Omental fat pad (tissue), 3 donors: ENCODE measurements at regions not wholly inside any gene's neighbourhood (a gene's known extent, or its start where the extent isn't known, plus 50 kb on each side); places are given as distances from the start of the nearest gene placed in this dataset.
"Not testable (repeated sequence)": the region's sequence is repeated elsewhere in the genome, so short reads cannot be mapped to it uniquely, and the experiment has no call there.

ENCODE experiments used
- ATAC-seq: fragments of 150-250 bp; one replicate; pipeline ENCODE4 v1.9.1; 2016; ENCODE audit warnings: mild to moderate bottlenecking, moderate library complexity; ENCODE audit not compliant: low FRiP score
- DNase-seq: peaks from one replicate; pipeline ENCODE4 v3.0.0-alpha.2; 2019; ENCODE audit warnings: low spot score
- TF ChIP-seq, protein P1 (sequence below), 3 donors: fragments of 450-650 bp; IDR thresholded peaks; one replicate each; pipeline ENCODE4 v1.5.1; 2016 to 2017; ENCODE audit warnings: antibody characterized with exemption in 3 of 3, mild to moderate bottlenecking in 3 of 3, moderate library complexity in 2 of 3

DNA sequence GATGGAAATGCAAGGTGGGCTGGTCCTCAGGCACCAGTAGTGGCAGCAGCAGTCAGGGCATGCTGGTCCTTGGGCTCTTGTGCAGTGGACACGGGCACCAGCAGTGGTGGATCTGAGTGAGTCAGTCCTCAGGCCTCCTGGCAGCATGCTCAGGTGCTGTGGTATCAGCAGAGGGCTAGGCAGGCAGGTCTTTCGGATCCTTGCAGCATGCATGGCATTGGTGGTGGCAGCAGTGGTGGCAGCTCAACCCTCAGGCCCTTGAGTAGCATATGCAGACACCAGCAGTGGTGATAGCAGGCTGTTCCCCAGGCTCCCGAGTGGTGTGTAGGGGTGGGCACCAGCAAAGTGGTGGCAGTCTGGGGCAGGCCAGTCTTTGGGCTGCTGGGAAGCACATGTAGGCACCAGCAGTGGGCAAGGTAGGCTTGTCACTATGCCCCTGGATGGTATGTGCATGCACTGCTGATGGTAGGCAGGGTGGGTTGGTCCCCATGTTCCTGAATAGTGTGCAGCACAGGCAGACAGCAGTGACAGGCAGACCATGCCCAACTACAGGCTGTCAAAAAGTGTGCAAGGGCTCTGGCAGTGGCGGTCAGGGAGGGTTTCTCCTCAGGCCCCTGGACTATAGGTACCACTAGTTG is 606.0 kb downstream of the ADCYAP1 start:
- DNase-seq, result no peak

DNA sequence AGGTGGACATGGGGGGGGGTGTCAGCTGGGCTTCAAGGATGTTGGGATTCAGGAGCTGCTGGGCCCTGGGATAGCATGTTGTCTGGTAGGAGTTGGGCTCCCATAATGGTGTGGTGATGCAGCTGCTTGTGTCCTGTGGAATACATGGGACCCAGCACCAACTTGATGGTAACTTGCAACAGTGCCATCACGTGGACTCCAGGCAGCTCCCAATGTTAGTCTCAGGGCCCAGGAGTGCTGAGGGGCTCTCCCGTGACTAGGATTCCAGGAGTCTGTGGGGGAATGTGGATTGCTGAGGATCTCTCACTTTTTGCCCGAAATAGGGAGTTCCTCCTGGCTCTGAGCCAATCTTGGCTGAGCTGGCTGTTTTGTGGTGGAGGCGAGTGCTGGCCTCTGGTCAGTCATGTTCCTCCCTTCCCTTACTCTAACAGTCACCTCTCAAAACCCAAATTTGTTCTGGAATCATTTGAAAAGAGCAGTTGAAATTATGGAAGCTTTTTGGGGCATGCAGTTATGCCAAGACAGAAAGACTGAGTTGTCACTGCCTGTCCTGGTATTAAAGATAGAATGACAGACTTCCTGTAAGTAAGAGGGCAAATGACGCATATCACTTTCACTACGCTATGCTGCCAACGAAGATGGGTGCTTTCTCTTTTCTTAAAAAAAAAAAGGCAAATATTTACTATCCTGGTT is 607.1 kb downstream of the ADCYAP1 start:
- ATAC-seq (peak; percentile 62), DNase-seq (no peak)
- TF ChIP-seq, protein P1, sequence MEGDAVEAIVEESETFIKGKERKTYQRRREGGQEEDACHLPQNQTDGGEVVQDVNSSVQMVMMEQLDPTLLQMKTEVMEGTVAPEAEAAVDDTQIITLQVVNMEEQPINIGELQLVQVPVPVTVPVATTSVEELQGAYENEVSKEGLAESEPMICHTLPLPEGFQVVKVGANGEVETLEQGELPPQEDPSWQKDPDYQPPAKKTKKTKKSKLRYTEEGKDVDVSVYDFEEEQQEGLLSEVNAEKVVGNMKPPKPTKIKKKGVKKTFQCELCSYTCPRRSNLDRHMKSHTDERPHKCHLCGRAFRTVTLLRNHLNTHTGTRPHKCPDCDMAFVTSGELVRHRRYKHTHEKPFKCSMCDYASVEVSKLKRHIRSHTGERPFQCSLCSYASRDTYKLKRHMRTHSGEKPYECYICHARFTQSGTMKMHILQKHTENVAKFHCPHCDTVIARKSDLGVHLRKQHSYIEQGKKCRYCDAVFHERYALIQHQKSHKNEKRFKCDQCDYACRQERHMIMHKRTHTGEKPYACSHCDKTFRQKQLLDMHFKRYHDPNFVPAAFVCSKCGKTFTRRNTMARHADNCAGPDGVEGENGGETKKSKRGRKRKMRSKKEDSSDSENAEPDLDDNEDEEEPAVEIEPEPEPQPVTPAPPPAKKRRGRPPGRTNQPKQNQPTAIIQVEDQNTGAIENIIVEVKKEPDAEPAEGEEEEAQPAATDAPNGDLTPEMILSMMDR (IDR thresholded peaks at IDR 0.05), result no peak

More for the DNA sequence above, 606.0 kb downstream of the ADCYAP1 start:
- TF ChIP-seq, protein P1 (IDR thresholded peaks at IDR 0.05), result no peak
- ATAC-seq, result no peak

DNA sequence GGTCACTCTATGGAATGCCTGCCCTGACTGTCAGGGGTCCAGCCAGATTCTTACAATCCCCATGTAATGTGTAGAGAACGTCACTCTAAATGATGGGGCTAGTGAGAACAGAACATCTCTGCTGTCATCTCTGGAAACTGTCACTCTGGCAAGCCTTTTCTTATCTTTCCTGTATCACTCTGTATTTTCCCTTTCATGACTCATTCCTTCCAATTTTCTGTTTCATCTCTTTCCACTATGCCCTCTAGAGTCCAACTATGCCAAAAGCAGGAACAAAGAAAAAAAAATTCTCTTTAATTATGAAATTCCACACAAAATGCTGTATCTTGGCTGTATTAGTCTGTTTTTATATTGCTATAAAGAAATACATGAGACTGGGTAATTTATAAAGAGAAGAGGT is 608.8 kb downstream of the ADCYAP1 start:
- ATAC-seq (no peak), DNase-seq (no peak)
- TF ChIP-seq, protein P1 (IDR thresholded peaks at IDR 0.05), result no peak

DNA sequence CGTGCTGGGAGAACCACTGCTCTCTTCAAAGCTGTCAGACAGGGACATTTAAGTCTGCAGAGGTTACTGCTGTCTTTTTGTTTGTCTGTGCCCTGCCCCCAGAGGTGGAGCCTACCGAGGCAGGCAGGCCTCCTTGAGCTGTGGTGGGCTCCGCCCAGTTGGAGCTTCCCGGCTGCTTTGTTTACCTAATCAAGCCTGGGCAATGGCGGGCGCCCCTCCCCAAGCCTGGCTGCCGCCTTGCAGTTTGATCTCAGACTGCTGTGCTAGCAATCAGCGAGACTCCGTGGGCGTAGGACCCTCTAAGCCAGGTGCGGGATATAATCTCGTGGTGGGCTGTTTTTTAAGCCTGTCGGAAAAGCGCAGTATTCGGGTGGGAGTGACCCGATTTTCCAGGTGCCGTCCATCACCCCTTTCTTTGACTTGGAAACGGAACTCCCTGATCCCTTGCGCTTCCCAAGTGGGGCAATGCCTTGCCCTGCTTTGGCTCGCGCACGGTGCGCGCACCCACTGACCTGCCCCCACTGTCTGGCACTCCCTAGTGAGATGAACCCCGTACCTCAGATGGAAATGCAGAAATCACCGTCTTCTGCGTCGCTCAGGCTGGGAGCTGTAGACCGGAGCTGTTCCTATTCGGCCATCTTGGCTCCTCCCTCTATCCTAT is 617.0 kb downstream of the ADCYAP1 start:
- ATAC-seq, result not testable (repeated sequence)

DNA sequence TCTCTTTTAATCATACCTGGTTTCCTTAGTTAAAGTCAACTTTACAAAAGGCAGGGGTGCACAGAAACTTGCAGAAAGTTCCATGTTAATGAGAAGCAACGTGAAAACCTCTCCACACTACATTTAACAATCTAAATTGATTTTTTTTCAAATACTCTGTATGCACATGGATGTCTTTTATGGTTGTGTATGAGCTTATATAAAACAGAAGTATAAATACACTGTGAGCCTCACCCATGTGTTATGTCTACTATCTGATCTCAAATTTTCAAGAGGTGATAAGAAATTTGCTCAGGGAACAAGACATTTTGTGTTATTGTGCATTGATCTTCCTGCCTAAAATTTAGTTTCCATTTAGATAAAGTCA is 617.6 kb downstream of the ADCYAP1 start:
- no peak for DNase-seq

More for the DNA sequence above, 617.0 kb downstream of the ADCYAP1 start:
- DNase-seq, result not testable (repeated sequence)

DNA sequence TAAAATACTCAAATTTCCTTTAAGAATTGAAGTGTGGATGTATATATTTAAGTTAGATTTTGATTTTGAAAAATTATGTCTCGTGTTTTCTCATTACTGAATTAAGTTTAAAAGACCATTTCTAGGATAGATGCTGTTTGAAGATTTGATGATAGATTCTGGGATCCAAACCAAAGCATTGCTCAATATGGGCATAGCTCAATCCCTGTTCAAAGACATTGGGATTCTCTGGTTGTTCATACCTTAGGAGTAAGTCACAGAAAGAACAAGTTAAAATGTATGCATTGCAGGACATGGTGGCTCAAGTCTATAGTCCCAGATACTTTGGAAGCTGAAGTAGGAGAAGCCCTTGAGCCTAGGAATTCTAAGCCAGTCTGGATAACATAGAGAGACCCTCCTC is 622.3 kb downstream of the ADCYAP1 start:
- TF ChIP-seq, protein P1 (IDR thresholded peaks at IDR 0.05), result no peak
- DNase-seq (no peak), ATAC-seq (peak; percentile 75)

More for the DNA sequence above, 617.6 kb downstream of the ADCYAP1 start:
- ATAC-seq, result no peak
- TF ChIP-seq, protein P1 (IDR thresholded peaks at IDR 0.05), result no peak

DNA sequence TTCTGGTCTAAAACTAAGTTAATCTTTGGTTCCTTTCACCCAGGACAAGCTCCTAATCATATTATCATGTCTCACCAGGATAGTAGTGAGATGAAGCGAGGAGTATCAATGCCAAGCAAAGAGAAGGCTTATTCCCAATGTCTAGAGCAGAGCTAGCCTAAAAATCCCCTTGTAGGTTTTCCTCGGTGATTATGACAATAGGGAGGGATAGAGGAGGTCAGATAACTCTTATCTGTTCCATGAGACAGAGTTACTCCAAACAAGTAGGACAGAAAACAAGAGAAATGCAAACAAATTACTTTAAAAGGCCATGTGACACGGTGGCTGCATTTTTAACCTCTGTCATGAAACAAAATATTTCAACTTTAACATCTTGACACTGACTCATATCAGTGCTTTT is 623.1 kb downstream of the ADCYAP1 start:
- DNase-seq (no peak), ATAC-seq (no peak)
- TF ChIP-seq, protein P1 (IDR thresholded peaks at IDR 0.05), result no peak
